H1 (cell line): ENCODE measurements at regions not wholly inside any gene's neighbourhood (a gene's known extent, or its start where the extent isn't known, plus 50 kb on each side); places are given as distances from the start of the nearest gene placed in this dataset.

Experiments
- CTCF ChIA-PET: fragments of 300-600 bp; sonication (Branson Sonifier 250); formaldehyde crosslinking; loops from one replicate; lab custom pipeline; 2021; ENCODE audit not compliant: partially characterized antibody; lab: Charles Lee
- POLR2A ChIA-PET: fragments of 300-600 bp; sonication (Branson Sonifier 250); formaldehyde crosslinking; loops from one replicate; lab custom pipeline; 2021; ENCODE audit warnings: inconsistent platforms; ENCODE audit not compliant: partially characterized antibody; lab: Charles Lee
- DNase-seq, 2 experiments: peaks; one replicate each; pipeline versions ENCODE4 v3.0.0 to v3.0.0-alpha.2; 2010 to 2022; ENCODE audit warnings: low spot score in 2 of 2, low read depth in 1 of 2, mixed read lengths in 1 of 2
- FAIRE-seq: peaks from 2 replicates; lab custom pipeline; 2011; peaks lifted over from hg19 to GRCh38; lab: Jason Lieb, UNC
- H2AFZ ChIP-seq: 2 replicates; pipeline ENCODE4 v1.8.1; 2012; ENCODE audit warnings: low read length, inconsistent platforms
- H2AK5ac ChIP-seq: 2 replicates; pipeline ENCODE4 v1.6.1; 2013; ENCODE audit warnings: low read depth, low read length
- H2BK120ac ChIP-seq: replicated peaks from 2 replicates; pipeline ENCODE3; 2013; ENCODE audit warnings: low read depth, low read length, inconsistent platforms
- H2BK12ac ChIP-seq: 2 replicates; pipeline ENCODE4 v1.6.1; 2013; ENCODE audit warnings: low read depth, low read length
- H2BK15ac ChIP-seq: 2 replicates; pipeline ENCODE4 v1.6.1; 2013; ENCODE audit warnings: low read length
- H2BK20ac ChIP-seq: 2 replicates; pipeline ENCODE4 v1.6.1; 2013; ENCODE audit warnings: low read length
- H2BK5ac ChIP-seq: 2 replicates; pipeline ENCODE4 v1.6.1; 2013; ENCODE audit warnings: low read depth, low read length
- H3K14ac ChIP-seq: 2 replicates; pipeline ENCODE4 v1.6.1; 2013; ENCODE audit warnings: inconsistent platforms; ENCODE audit not compliant: insufficient read length
- H3K18ac ChIP-seq: 2 replicates; pipeline ENCODE4 v1.6.1; 2013; ENCODE audit warnings: low read length; ENCODE audit errors: extremely low read depth
- H3K23ac ChIP-seq: 2 replicates; pipeline ENCODE4 v1.6.1; 2013; ENCODE audit warnings: inconsistent platforms; ENCODE audit not compliant: insufficient read length
- H3K23me2 ChIP-seq: 2 replicates; pipeline ENCODE4 v1.6.1; 2013; ENCODE audit warnings: low read depth, low read length
- H3K27ac ChIP-seq: 2 replicates; pipeline ENCODE4 v1.6.1; 2011; ENCODE audit warnings: low read depth, low read length, inconsistent platforms
- H3K27me3 ChIP-seq, 4 experiments: replicated peaks in 1 of 4; 1 replicate in 1 of 4; 2 replicates in 3 of 4; pipeline versions ENCODE4 v1.6.1 to v1.8.1; 2011 to 2013; ENCODE audit warnings: low read length in 3 of 4, mild to moderate bottlenecking in 3 of 4, inconsistent platforms in 2 of 4, mixed read lengths in 2 of 4, moderate library complexity in 1 of 4; ENCODE audit not compliant: control insufficient read depth in 3 of 4, insufficient read depth in 3 of 4; ENCODE audit errors: extremely low read depth in 1 of 4
- H3K36me3 ChIP-seq, 4 experiments: 2 replicates each; pipeline versions ENCODE4 v1.6.1 to v1.8.1; 2011 to 2013; ENCODE audit warnings: mild to moderate bottlenecking in 4 of 4, low read length in 3 of 4, moderate library complexity in 2 of 4, control low read depth in 1 of 4, inconsistent platforms in 1 of 4; ENCODE audit not compliant: insufficient read depth in 4 of 4, control insufficient read depth in 2 of 4
- H3K4ac ChIP-seq: replicated peaks from 2 replicates; pipeline ENCODE3; 2013; ENCODE audit warnings: low read length, low read depth, mixed read lengths, inconsistent platforms; ENCODE audit not compliant: insufficient read length
- H3K4me1 ChIP-seq, 4 experiments: replicated peaks in 1 of 4; 1 replicate in 1 of 4; 2 replicates in 3 of 4; pipeline versions ENCODE4 v1.6.1 to v1.8.1; 2011 to 2013; ENCODE audit warnings: low read length in 3 of 4, inconsistent platforms in 2 of 4, mixed read lengths in 1 of 4; ENCODE audit not compliant: insufficient read depth in 4 of 4, control insufficient read depth in 3 of 4
- H3K4me2 ChIP-seq, 2 experiments: 2 replicates each; pipeline versions ENCODE4 v1.6.1 to v1.8.1; 2011 to 2013; ENCODE audit warnings: low read depth in 2 of 2, low read length in 2 of 2, control low read depth in 1 of 2, inconsistent platforms in 1 of 2, mild to moderate bottlenecking in 1 of 2; ENCODE audit not compliant: insufficient read depth in 1 of 2
- H3K4me3 ChIP-seq, 4 experiments: fragments of 200-600, 300-600 bp in 1 of 4; sonication (generic), shearing (Covaris generic), sonication (Bioruptor Twin) in 1 of 4; 2 replicates each; pipeline versions ENCODE4 v1.5.1 to v1.8.1; 2011 to 2016; ENCODE audit warnings: low read length in 4 of 4, low read depth in 3 of 4, control low read depth in 2 of 4, inconsistent platforms in 2 of 4, mild to moderate bottlenecking in 2 of 4, mixed read lengths in 1 of 4, moderate library complexity in 1 of 4; ENCODE audit not compliant: insufficient read depth in 2 of 4; ENCODE audit errors: extremely low read depth in 1 of 4
- H3K56ac ChIP-seq: replicated peaks from 2 replicates; pipeline ENCODE3; 2013; ENCODE audit warnings: low read depth, mild to moderate bottlenecking, mixed read lengths, low read length, inconsistent platforms; ENCODE audit not compliant: insufficient read length
- H3K79me1 ChIP-seq: 2 replicates; pipeline ENCODE4 v1.6.1; 2013; ENCODE audit warnings: low read depth, low read length, control low read depth
- H3K79me2 ChIP-seq, 2 experiments: 2 replicates each; pipeline versions ENCODE4 v1.6.1 to v1.8.1; 2012 to 2013; ENCODE audit warnings: low read length in 2 of 2, mild to moderate bottlenecking in 2 of 2, inconsistent platforms in 1 of 2; ENCODE audit not compliant: insufficient read depth in 2 of 2, control insufficient read depth in 1 of 2
- H3K9ac ChIP-seq, 4 experiments: replicated peaks in 1 of 4; 1 replicate in 1 of 4; 2 replicates in 3 of 4; pipeline versions ENCODE4 v1.6.1 to v1.8.1; 2011 to 2013; ENCODE audit warnings: low read depth in 3 of 4, low read length in 3 of 4, control low read depth in 2 of 4, mild to moderate bottlenecking in 2 of 4, moderate library complexity in 2 of 4, inconsistent platforms in 1 of 4; ENCODE audit errors: extremely low read depth in 1 of 4
- H3K9me3 ChIP-seq, 2 experiments: 2 replicates each; pipeline versions ENCODE4 v1.6.1 to v1.8.1; 2012 to 2013; ENCODE audit warnings: mild to moderate bottlenecking in 2 of 2, moderate library complexity in 2 of 2, control low read depth in 1 of 2, inconsistent platforms in 1 of 2, low read depth in 1 of 2, low read length in 1 of 2, mixed read lengths in 1 of 2; ENCODE audit not compliant: insufficient read depth in 2 of 2
- H4K20me1 ChIP-seq, 2 experiments: replicated peaks in 1 of 2; 2 replicates each; pipeline versions ENCODE3 to v1.8.1; 2011 to 2013; ENCODE audit warnings: inconsistent platforms in 2 of 2, low read length in 2 of 2, mild to moderate bottlenecking in 1 of 2; ENCODE audit not compliant: insufficient read depth in 2 of 2, control insufficient read depth in 1 of 2
- H4K5ac ChIP-seq: 2 replicates; pipeline ENCODE4 v1.6.1; 2013; ENCODE audit warnings: low read length, low read depth, mixed read lengths, inconsistent platforms; ENCODE audit not compliant: insufficient read length
- H4K8ac ChIP-seq: 2 replicates; pipeline ENCODE4 v1.8.0; 2013; ENCODE audit warnings: mild to moderate bottlenecking, moderate library complexity, low read length, inconsistent platforms; ENCODE audit not compliant: insufficient read depth; ENCODE audit errors: extremely low read depth
- H4K91ac ChIP-seq: replicated peaks from 2 replicates; pipeline ENCODE3; 2013; ENCODE audit warnings: low read length, mixed read lengths, inconsistent platforms; ENCODE audit not compliant: insufficient read length
- ASH2L ChIP-seq: fragments of 200-600, 300-600 bp; sonication (generic); IDR thresholded peaks from one replicate; pipeline ENCODE4 v1.7.1; 2017; ENCODE audit warnings: low read length
- BCL11A ChIP-seq, 2 experiments: IDR thresholded peaks; one replicate each; pipeline ENCODE4 v1.6.1; 2011; ENCODE audit warnings: low read depth in 2 of 2, low read length in 2 of 2, mild to moderate bottlenecking in 2 of 2
- EZH2 ChIP-seq: fragments of 200-600 bp; sonication (generic); IDR thresholded peaks from 2 replicates; pipeline ENCODE4 v1.7.1; 2012; ENCODE audit warnings: low read depth, mild to moderate bottlenecking, moderate library complexity, low read length, inconsistent platforms; ENCODE audit not compliant: severe bottlenecking
- KDM1A ChIP-seq: fragments of 200-600, 300-600 bp; sonication (generic); IDR thresholded peaks from 2 replicates; pipeline ENCODE4 v1.7.1; 2016; ENCODE audit warnings: mild to moderate bottlenecking, low read length, borderline replicate concordance
- SP1 ChIP-seq: IDR thresholded peaks from 2 replicates; pipeline ENCODE4 v1.6.1; 2011; ENCODE audit warnings: low read depth, low read length
- TBP ChIP-seq: IDR thresholded peaks from 2 replicates; pipeline ENCODE4 v1.6.1; 2011; ENCODE audit warnings: low read depth, low read length, improper control_type of control experiment
- TCF12 ChIP-seq: IDR thresholded peaks from 2 replicates; pipeline ENCODE4 v1.6.1; 2011; ENCODE audit warnings: low read depth, mild to moderate bottlenecking, low read length
- YY1 ChIP-seq: IDR thresholded peaks from 2 replicates; pipeline ENCODE4 v1.6.1; 2011; ENCODE audit warnings: low read depth, mild to moderate bottlenecking, low read length
- TF ChIP-seq, protein P1 (sequence below): IDR thresholded peaks from 2 replicates; pipeline ENCODE4 v1.6.1; 2011; ENCODE audit warnings: low read length, improper control_type of control experiment
- TF ChIP-seq, protein P2 (sequence below): IDR thresholded peaks from 2 replicates; pipeline ENCODE4 v1.6.1; 2012; ENCODE audit warnings: low read length, inconsistent platforms
- TF ChIP-seq, protein P3 (sequence below): IDR thresholded peaks from 2 replicates; pipeline ENCODE4 v1.6.1; 2011; ENCODE audit warnings: low read depth, mild to moderate bottlenecking, low read length; ENCODE audit not compliant: insufficient read depth
- TF ChIP-seq, protein P4 (sequence below): IDR thresholded peaks from 2 replicates; pipeline ENCODE4 v1.6.1; 2012; ENCODE audit warnings: inconsistent platforms

DNA sequence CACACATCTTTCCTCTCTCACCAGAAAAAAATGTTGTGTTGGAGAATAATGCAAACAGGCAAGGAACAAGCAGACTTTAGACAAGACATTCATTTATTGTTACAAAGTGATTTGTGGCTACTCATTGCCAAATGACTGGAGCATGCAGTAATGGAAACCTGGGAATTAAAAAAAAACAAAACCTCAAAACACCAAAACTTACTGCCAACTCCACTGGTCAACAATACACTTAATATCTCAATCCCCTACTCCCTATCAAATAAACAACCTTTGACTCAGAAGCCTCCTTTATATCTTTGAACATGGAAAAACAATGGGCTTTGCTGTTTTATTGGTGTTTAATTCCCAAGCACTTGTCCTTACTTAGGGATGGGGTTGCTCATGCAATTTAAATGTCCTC lies 112.8 kb downstream of the POSTN start:
- POLR2A ChIA-PET: no interaction called here
- no peak overlapping the region for H2BK15ac ChIP-seq
- H2BK5ac ChIP-seq: no peak overlapping the region
- H4K91ac ChIP-seq: no peak overlapping the region
- H4K5ac ChIP-seq: no peak overlapping the region
- no peak overlapping the region for H3K4ac ChIP-seq
- no peaks in the 10 kb centered on the region for H3K79me1 ChIP-seq
- no peak overlapping the region for H2BK20ac ChIP-seq
- no peaks in the 10 kb centered on the region for H3K79me2 ChIP-seq
- CTCF ChIA-PET: interaction anchor here (1.2 kb wide), 1 partner anchor 10 kb away, joined by 3 read pairs; no protein-coding TSS in a partner anchor
- H3K9me3 ChIP-seq: no peaks in the 10 kb centered on the region
- no peaks in the 10 kb centered on the region for H3K4me1 ChIP-seq
- no peak overlapping the region for H3K27ac ChIP-seq
- DNase-seq (no peak), FAIRE-seq (no peak)
- H2BK120ac ChIP-seq: no peak overlapping the region
- H3K4me2 ChIP-seq: no peak overlapping the region
- no peak overlapping the region for H3K23ac ChIP-seq
- H3K56ac ChIP-seq: no peak overlapping the region
- H4K8ac ChIP-seq: no peak overlapping the region
- H3K9ac ChIP-seq: no peak overlapping the region
- H4K20me1 ChIP-seq: no peaks in the 10 kb centered on the region
- H3K23me2 ChIP-seq: no peaks in the 10 kb centered on the region
- H3K14ac ChIP-seq: no peak overlapping the region
- H3K27me3 ChIP-seq: no peaks in the 10 kb centered on the region
- no peak overlapping the region for H2AFZ ChIP-seq
- no peak overlapping the region for H3K4me3 ChIP-seq
- H2BK12ac ChIP-seq: no peak overlapping the region
- H2AK5ac ChIP-seq: no peak overlapping the region
- no peak overlapping the region for H3K18ac ChIP-seq
- no peaks in the 10 kb centered on the region for H3K36me3 ChIP-seq
- TF ChIP-seq EZH2 (no peak), SP1 (no peak), TCF12 (no peak), KDM1A (no peak), BCL11A (IDR thresholded peaks at IDR 0.05; ENCODE audit: low read depth in 2 of 2, low read length in 2 of 2) (no peak), YY1 (no peak), TBP (no peak), ASH2L (no peak)
- TF ChIP-seq, protein P1, sequence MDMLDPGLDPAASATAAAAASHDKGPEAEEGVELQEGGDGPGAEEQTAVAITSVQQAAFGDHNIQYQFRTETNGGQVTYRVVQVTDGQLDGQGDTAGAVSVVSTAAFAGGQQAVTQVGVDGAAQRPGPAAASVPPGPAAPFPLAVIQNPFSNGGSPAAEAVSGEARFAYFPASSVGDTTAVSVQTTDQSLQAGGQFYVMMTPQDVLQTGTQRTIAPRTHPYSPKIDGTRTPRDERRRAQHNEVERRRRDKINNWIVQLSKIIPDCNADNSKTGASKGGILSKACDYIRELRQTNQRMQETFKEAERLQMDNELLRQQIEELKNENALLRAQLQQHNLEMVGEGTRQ: no peak
- TF ChIP-seq, protein P2, sequence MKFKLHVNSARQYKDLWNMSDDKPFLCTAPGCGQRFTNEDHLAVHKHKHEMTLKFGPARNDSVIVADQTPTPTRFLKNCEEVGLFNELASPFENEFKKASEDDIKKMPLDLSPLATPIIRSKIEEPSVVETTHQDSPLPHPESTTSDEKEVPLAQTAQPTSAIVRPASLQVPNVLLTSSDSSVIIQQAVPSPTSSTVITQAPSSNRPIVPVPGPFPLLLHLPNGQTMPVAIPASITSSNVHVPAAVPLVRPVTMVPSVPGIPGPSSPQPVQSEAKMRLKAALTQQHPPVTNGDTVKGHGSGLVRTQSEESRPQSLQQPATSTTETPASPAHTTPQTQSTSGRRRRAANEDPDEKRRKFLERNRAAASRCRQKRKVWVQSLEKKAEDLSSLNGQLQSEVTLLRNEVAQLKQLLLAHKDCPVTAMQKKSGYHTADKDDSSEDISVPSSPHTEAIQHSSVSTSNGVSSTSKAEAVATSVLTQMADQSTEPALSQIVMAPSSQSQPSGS: no peak
- TF ChIP-seq, protein P3, sequence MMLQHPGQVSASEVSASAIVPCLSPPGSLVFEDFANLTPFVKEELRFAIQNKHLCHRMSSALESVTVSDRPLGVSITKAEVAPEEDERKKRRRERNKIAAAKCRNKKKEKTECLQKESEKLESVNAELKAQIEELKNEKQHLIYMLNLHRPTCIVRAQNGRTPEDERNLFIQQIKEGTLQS: no peak
- TF ChIP-seq, protein P4, sequence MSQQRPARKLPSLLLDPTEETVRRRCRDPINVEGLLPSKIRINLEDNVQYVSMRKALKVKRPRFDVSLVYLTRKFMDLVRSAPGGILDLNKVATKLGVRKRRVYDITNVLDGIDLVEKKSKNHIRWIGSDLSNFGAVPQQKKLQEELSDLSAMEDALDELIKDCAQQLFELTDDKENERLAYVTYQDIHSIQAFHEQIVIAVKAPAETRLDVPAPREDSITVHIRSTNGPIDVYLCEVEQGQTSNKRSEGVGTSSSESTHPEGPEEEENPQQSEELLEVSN: no peak
